ENCODE measurements at regions not wholly inside any gene's neighbourhood (a gene's known extent, or its start where the extent isn't known, plus 50 kb on each side); places are given as distances from the start of the nearest gene placed in this dataset.
"Not testable (repeated sequence)": the region's sequence is repeated elsewhere in the genome, so short reads cannot be mapped to it uniquely, and the experiment has no call there.

DNA sequence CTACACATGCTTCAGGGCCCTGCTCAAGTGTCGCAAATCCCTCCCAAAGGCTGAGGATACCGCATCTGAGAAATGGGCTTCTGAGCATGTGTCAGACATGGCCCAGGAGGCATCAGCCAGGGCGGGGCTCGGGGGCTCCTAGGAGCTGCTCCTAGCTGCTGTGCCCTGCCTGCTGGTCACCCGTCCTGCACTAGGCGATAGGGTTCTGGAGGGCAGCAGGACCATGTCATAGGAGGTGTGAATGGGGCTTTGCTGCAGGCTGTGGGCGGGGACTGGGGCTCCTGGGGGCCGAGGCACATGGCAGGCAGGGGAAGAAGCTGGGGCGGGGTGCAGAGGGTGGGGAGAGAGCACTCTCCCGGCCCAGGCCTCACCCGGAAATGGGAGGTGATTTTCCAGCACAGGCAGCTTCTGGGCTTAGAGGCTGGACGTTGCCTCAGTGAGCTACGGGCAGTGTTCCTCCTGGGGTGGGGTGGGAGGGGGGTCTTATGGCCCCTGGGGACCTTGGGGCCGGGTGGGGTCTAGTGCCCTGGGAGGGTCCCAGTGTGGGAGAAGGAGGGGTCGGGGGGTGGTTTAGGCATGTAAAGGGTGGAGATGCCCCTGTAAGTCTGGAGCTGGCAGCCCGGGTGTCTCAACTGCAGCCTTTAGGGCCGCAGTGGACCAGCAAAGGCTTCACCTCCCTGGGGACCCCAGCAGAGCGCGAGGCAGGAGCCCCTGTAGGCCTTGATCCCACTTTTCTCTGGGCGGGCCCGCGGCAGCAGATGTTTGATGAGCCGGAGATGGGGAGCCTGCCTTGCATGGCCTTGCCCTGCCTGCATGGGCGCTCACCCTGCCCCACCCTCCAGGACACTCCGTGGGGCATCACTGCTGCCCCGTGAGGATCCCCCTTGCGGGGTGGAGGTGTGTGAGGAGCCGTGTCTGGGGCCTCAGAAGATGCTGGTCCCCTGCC is 98.6 kb upstream of the LRPAP1 start:
- Histone ChIP-seq H3K9ac (ENCODE audit: low read length) (no peak overlapping the region), H3K9me3 (replicated peaks; ENCODE audit: insufficient read depth, low read length) (no peaks in the 10 kb centered on the region), H3K4me2 (ENCODE audit: low read depth, low read length) (no peak overlapping the region), H3F3A (ENCODE audit: insufficient read depth, low read length) (no peaks in the 10 kb centered on the region), H3K4me1 (ENCODE audit: low read length) (no peaks in the 10 kb centered on the region), H2AFZ (ENCODE audit: low read length) (no peak overlapping the region), H3K27ac (ENCODE audit: low read length) (no peak overlapping the region), H4K20me1 (ENCODE audit: insufficient read depth, low read length) (no peaks in the 10 kb centered on the region), H3K36me3 (replicated peaks; ENCODE audit: insufficient read depth, low read length) (no peaks in the 10 kb centered on the region), H3K9me2 (replicated peaks; ENCODE audit: insufficient read depth, low read length) (no peaks in the 10 kb centered on the region), H3K4me3 (ENCODE audit: low read length) (no peak overlapping the region), H3K27me3 (replicated peaks; ENCODE audit: insufficient read depth, low read length) (peaks cover 64% of the 10 kb centered on the region), H3K79me2 (ENCODE audit: low read length) (no peaks in the 10 kb centered on the region)
- no peak for DNase-seq
- TF ChIP-seq EZH2 (optimal IDR thresholded peaks at IDR 0.05; ENCODE audit: low read depth, low read length): no peak
- TF ChIP-seq, protein P1, sequence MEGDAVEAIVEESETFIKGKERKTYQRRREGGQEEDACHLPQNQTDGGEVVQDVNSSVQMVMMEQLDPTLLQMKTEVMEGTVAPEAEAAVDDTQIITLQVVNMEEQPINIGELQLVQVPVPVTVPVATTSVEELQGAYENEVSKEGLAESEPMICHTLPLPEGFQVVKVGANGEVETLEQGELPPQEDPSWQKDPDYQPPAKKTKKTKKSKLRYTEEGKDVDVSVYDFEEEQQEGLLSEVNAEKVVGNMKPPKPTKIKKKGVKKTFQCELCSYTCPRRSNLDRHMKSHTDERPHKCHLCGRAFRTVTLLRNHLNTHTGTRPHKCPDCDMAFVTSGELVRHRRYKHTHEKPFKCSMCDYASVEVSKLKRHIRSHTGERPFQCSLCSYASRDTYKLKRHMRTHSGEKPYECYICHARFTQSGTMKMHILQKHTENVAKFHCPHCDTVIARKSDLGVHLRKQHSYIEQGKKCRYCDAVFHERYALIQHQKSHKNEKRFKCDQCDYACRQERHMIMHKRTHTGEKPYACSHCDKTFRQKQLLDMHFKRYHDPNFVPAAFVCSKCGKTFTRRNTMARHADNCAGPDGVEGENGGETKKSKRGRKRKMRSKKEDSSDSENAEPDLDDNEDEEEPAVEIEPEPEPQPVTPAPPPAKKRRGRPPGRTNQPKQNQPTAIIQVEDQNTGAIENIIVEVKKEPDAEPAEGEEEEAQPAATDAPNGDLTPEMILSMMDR (IDR thresholded peaks at IDR 0.05; ENCODE audit: low read length): no peak
- no peak for TF ChIP-seq EZH2phosphoT487 (IDR thresholded peaks at IDR 0.05; ENCODE audit: low read length)

DNA sequence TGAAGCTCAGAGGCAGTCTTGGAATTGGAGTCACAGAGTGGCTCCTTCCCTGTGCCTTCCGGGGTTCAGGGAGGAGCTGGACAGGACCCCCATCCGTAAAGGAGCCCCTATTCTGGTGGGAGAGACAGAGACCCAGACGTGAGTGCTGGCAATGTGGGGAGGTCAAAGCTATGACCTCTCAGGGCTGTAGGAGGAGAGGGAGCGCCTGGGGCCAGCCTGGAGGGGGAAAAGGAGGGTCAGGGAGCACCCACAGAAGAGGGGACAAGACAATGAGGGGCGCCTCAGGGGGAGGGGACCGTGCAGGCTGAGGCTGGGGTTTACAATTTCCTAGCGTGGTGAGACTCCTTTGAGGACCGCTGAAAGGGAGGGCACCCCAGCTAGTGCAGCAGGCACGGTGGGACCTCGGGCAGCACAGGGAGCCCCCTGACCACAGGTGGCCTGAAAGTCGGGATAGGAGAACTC is 97.9 kb upstream of the LRPAP1 start:
- H3F3A ChIP-seq (ENCODE audit: insufficient read depth, low read length): no peaks in the 10 kb centered on the region
- H3K9me3 ChIP-seq (replicated peaks; ENCODE audit: insufficient read depth, low read length): no peaks in the 10 kb centered on the region
- no peak overlapping the region for H3K4me2 ChIP-seq (ENCODE audit: low read depth, low read length)
- H3K36me3 ChIP-seq (replicated peaks; ENCODE audit: insufficient read depth, low read length): no peaks in the 10 kb centered on the region
- no peak overlapping the region for H2AFZ ChIP-seq (ENCODE audit: low read length)
- no peaks in the 10 kb centered on the region for H3K4me1 ChIP-seq (ENCODE audit: low read length)
- no peak overlapping the region for H3K9ac ChIP-seq (ENCODE audit: low read length)
- no peak overlapping the region for H3K4me3 ChIP-seq (ENCODE audit: low read length)
- no peak for DNase-seq
- peaks cover 57% of the 10 kb centered on the region for H3K27me3 ChIP-seq (replicated peaks; ENCODE audit: insufficient read depth, low read length)
- no peak for TF ChIP-seq EZH2phosphoT487 (IDR thresholded peaks at IDR 0.05; ENCODE audit: low read length)
- TF ChIP-seq, protein P1 (IDR thresholded peaks at IDR 0.05; ENCODE audit: low read length): no peak
- TF ChIP-seq EZH2 (optimal IDR thresholded peaks at IDR 0.05; ENCODE audit: low read depth, low read length): no peak
- no peaks in the 10 kb centered on the region for H4K20me1 ChIP-seq (ENCODE audit: insufficient read depth, low read length)
- no peaks in the 10 kb centered on the region for H3K79me2 ChIP-seq (ENCODE audit: low read length)
- no peaks in the 10 kb centered on the region for H3K9me2 ChIP-seq (replicated peaks; ENCODE audit: insufficient read depth, low read length)
- H3K27ac ChIP-seq (ENCODE audit: low read length): no peak overlapping the region

DNA sequence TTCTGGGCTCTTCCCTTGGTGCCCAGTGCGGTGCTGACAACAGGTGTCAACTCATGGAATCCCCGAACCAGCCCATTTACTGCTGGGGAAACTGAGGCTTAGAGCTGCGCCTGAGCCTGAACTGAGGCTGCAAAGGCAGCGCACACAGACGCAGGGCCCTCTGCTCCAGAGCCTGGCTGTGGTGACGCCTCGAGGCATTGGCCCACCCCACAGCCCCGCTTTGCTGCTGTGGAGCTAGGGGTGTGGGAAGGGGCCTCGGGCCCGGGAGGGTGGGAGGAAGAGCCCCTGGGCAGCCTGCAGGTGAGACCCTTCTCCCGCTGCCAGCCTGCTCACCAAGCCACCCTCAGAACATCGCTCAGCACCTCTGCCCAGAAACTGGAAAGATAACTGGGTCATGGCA is 97.4 kb upstream of the LRPAP1 start:
- Histone ChIP-seq H3K27ac (ENCODE audit: low read length) (no peak overlapping the region), H3F3A (ENCODE audit: insufficient read depth, low read length) (no peaks in the 10 kb centered on the region), H3K4me3 (ENCODE audit: low read length) (no peak overlapping the region), H3K9me2 (replicated peaks; ENCODE audit: insufficient read depth, low read length) (no peaks in the 10 kb centered on the region), H3K79me2 (ENCODE audit: low read length) (no peaks in the 10 kb centered on the region), H3K36me3 (replicated peaks; ENCODE audit: insufficient read depth, low read length) (no peaks in the 10 kb centered on the region), H3K9ac (ENCODE audit: low read length) (no peak overlapping the region), H2AFZ (ENCODE audit: low read length) (no peak overlapping the region), H4K20me1 (ENCODE audit: insufficient read depth, low read length) (no peaks in the 10 kb centered on the region), H3K4me2 (ENCODE audit: low read depth, low read length) (no peak overlapping the region), H3K27me3 (replicated peaks; ENCODE audit: insufficient read depth, low read length) (peaks cover 56% of the 10 kb centered on the region), H3K9me3 (replicated peaks; ENCODE audit: insufficient read depth, low read length) (no peaks in the 10 kb centered on the region), H3K4me1 (ENCODE audit: low read length) (no peaks in the 10 kb centered on the region)
- TF ChIP-seq EZH2 (optimal IDR thresholded peaks at IDR 0.05; ENCODE audit: low read depth, low read length) (no peak), EZH2phosphoT487 (IDR thresholded peaks at IDR 0.05; ENCODE audit: low read length) (no peak)
- TF ChIP-seq, protein P1 (IDR thresholded peaks at IDR 0.05; ENCODE audit: low read length): no peak
- DNase-seq: no peak

DNA sequence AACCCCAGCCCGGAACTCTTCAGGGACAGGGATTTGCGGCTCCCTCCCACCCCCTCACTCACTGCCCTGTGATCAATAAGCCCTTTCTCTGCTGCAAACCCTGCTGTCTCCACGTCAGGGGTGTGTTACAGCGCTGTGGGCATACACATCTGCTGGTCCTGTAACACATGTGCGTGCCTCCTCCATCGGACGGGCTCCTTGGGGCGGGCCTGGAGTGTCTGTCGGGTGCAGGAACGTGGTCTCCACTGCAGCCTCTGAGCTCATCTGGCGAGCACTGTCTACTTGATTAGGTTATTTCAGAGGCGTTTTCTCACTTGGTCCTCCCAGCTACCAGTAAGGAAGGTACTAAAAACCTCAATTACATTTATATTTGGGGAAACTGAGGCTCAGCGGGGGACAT is 97.0 kb upstream of the LRPAP1 start:
- not testable (repeated sequence) for H3K9me2 ChIP-seq (replicated peaks; ENCODE audit: insufficient read depth, low read length); H3K4me3 ChIP-seq (ENCODE audit: low read length); DNase-seq; H3F3A ChIP-seq (ENCODE audit: insufficient read depth, low read length); H3K4me2 ChIP-seq (ENCODE audit: low read depth, low read length); H3K9me3 ChIP-seq (replicated peaks; ENCODE audit: insufficient read depth, low read length); H3K36me3 ChIP-seq (replicated peaks; ENCODE audit: insufficient read depth, low read length); H3K4me1 ChIP-seq (ENCODE audit: low read length); H3K27ac ChIP-seq (ENCODE audit: low read length); H3K79me2 ChIP-seq (ENCODE audit: low read length); H4K20me1 ChIP-seq (ENCODE audit: insufficient read depth, low read length); H2AFZ ChIP-seq (ENCODE audit: low read length); H3K9ac ChIP-seq (ENCODE audit: low read length)
- peaks cover 52% of the 10 kb centered on the region for H3K27me3 ChIP-seq (replicated peaks; ENCODE audit: insufficient read depth, low read length)
